Omental fat pad (tissue), 3 donors: ENCODE measurements at regions not wholly inside any gene's neighbourhood (a gene's known extent, or its start where the extent isn't known, plus 50 kb on each side); places are given as distances from the start of the nearest gene placed in this dataset.

ENCODE experiments used
- ATAC-seq: fragments of 150-250 bp; one replicate; pipeline ENCODE4 v1.9.1; 2016; ENCODE audit warnings: mild to moderate bottlenecking, moderate library complexity; ENCODE audit not compliant: low FRiP score
- DNase-seq: peaks from one replicate; pipeline ENCODE4 v3.0.0-alpha.2; 2019; ENCODE audit warnings: low spot score
- CTCF ChIP-seq, 3 donors: fragments of 450-650 bp; IDR thresholded peaks; one replicate each; pipeline ENCODE4 v1.5.1; 2016 to 2017; ENCODE audit warnings: antibody characterized with exemption in 3 of 3, mild to moderate bottlenecking in 3 of 3, moderate library complexity in 2 of 3

DNA sequence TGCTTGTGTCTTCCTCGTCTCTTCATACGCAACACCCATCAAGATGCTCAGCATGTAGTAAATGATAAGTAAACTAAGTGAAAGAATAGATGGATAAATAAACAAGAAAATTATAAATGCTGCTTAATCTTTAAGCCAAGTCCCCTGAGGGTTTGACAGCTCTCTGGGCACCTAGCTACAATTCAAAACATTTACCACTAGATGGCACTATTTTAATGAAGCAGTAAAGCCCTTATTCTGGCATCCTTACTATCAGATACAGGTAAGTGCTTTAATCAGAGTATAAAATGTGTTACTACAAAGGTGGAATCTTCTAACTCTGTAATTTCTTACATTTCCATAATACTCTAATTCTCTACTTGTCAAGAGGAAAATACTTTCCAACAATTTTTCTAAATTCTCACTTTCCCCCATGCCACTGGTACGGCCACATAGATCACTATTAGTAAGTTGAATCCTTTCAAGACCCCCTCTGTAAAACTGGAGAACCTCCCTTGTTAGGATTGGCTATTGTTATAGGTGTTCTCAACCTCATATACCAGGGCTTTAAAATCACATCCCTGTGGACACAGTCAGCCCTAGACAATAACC, 137.8 kb downstream of the BARHL2 start:
- ATAC-seq, result no peak
- no peak for TF ChIP-seq CTCF (IDR thresholded peaks at IDR 0.05)

GRCh38 chr1:90574692-90575370, 142.3 kb downstream of the BARHL2 start:
- TF ChIP-seq CTCF (IDR thresholded peaks at IDR 0.05), result no peak
- DNase-seq (no peak), ATAC-seq (no peak)

More for the DNA sequence above, 137.8 kb downstream of the BARHL2 start:
- DNase-seq, result no peak

GRCh38 chr1:90573736-90574135, 143.4 kb downstream of the BARHL2 start:
- DNase-seq, result no peak
- ATAC-seq, result no peak
- no peak for TF ChIP-seq CTCF (IDR thresholded peaks at IDR 0.05)

- TF ChIP-seq CTCF (IDR thresholded peaks at IDR 0.05), result no peak
- DNase-seq (no peak), ATAC-seq (no peak)
These were observed 144.7 kb downstream of the BARHL2 start for GRCh38 chr1:90572446-90572845.

DNA sequence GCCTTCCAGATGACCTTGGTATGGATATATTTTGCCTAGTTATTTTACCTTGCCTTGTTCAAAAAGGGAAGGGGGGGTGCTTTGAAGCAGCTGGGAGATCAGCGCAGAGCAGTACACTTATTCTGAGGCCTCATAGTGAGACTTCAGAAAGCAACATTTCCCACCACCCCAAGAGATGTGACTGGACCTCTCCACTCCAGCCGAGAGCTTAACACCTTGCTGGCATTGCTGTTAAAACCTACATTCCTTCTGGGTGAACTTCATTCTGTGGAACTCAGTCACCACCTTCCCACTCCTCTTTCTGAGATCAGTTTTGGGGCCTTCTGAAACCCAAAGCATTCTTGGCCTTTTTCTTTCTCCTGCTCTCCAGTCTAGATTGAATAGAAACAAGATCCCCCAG, 148.7 kb downstream of the BARHL2 start:
- no peak for TF ChIP-seq CTCF (IDR thresholded peaks at IDR 0.05)
- ATAC-seq (no peak), DNase-seq (no peak)

GRCh38 chr1:90564164-90564563, 152.9 kb downstream of the BARHL2 start:
- no peak for TF ChIP-seq CTCF (IDR thresholded peaks at IDR 0.05)
- no peak for DNase-seq
- ATAC-seq, result no peak

DNA sequence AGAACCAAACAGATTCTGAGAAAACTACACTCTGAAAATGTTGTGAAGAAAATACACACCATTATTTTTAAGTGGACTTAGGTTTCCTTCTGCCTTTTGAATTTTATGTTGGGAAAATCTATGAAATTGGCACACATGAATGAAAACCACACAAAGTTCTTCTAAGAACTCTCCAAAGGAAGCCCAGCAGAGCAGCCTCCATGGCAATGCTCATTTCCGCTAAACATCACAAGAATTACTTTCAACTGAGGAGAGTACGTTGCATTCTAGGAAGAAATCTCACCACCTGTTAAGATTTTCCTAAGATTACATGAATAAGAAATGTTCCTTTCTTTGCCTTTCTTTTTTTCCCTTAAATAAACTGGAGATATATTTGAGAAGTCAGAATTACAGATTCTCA, 154.2 kb downstream of the BARHL2 start:
- TF ChIP-seq CTCF (IDR thresholded peaks at IDR 0.05), result no peak
- ATAC-seq (no peak), DNase-seq (no peak)
